ENCODE measurements at regions not wholly inside any gene's neighbourhood (a gene's known extent, or its start where the extent isn't known, plus 50 kb on each side); places are given as distances from the start of the nearest gene placed in this dataset.

- DNase-seq (ENCODE audit: low spot score in 2 of 2): no peak
- intact Hi-C loops (cut with DNase I; ENCODE audit: low total_unique reads): no loop called here
- no peak overlapping the region for H3K4me3 ChIP-seq (ENCODE audit: low read depth, poor library complexity, severe bottlenecking)
- TF ChIP-seq POLR2A (IDR thresholded peaks at IDR 0.05) (no peak), CTCF (IDR thresholded peaks at IDR 0.05) (no peak)
- 56 to 63% methylated on average over 4 of the region's 4 CpGs for WGBS, 2 donors
Observed at GRCh38 chrX:5756616-5757015, 472.1 kb downstream of the NLGN4X start.

GRCh38 chrX:5753291-5753690 is 475.4 kb downstream of the NLGN4X start:
- 62 to 72% methylated on average over 4 of the region's 4 CpGs for WGBS, 2 donors
- intact Hi-C loops (cut with DNase I; ENCODE audit: low total_unique reads): no loop called here
- no peak overlapping the region for H3K4me3 ChIP-seq (ENCODE audit: low read depth, poor library complexity, severe bottlenecking)
- TF ChIP-seq POLR2A (IDR thresholded peaks at IDR 0.05) (no peak), CTCF (IDR thresholded peaks at IDR 0.05) (no peak)
- DNase-seq (ENCODE audit: low spot score in 2 of 2): no peak

- intact Hi-C loops (cut with DNase I; ENCODE audit: low total_unique reads): no loop called here
- TF ChIP-seq CTCF (IDR thresholded peaks at IDR 0.05): no peak
- no peak for TF ChIP-seq POLR2A (IDR thresholded peaks at IDR 0.05)
- no peak overlapping the region for H3K4me3 ChIP-seq (ENCODE audit: low read depth, poor library complexity, severe bottlenecking)
- no peak for DNase-seq (ENCODE audit: low spot score in 2 of 2)
- 83 to 90% methylated on average over 1 of the region's 1 CpG for WGBS, 2 donors
Observed at GRCh38 chrX:5752831-5753230, 475.8 kb downstream of the NLGN4X start.

- TF ChIP-seq CTCF (IDR thresholded peaks at IDR 0.05): no peak
- TF ChIP-seq POLR2A (IDR thresholded peaks at IDR 0.05): no peak
- WGBS, 2 donors: 36 to 73% methylated on average over 9 of the region's 9 CpGs
- no peak overlapping the region for H3K4me3 ChIP-seq (ENCODE audit: low read depth, poor library complexity, severe bottlenecking)
- no peak for DNase-seq (ENCODE audit: low spot score in 2 of 2)
- intact Hi-C loops (cut with DNase I; ENCODE audit: low total_unique reads): no loop called here
Observed at GRCh38 chrX:5748586-5749150, 480.0 kb downstream of the NLGN4X start.

- 68 to 71% methylated on average over 4 of the region's 4 CpGs for whole genome bisulfite sequencing, 2 donors
- intact Hi-C loops (cut with DNase I; ENCODE audit: low total_unique reads): no loop called here
- no peak overlapping the region for H3K4me3 ChIP-seq (ENCODE audit: low read depth, poor library complexity, severe bottlenecking)
- no peak for TF ChIP-seq CTCF (IDR thresholded peaks at IDR 0.05)
- no peak for TF ChIP-seq POLR2A (IDR thresholded peaks at IDR 0.05)
- no peak for DNase-seq (ENCODE audit: low spot score in 2 of 2)
Observed at GRCh38 chrX:5746231-5746630, 482.4 kb downstream of the NLGN4X start.

GRCh38 chrX:5733501-5733900 is 495.2 kb downstream of the NLGN4X start:
- WGBS, 2 donors: 43 to 65% methylated on average over 3 of the region's 3 CpGs
- no peak for DNase-seq (ENCODE audit: low spot score in 2 of 2)
- intact Hi-C loops (cut with DNase I; ENCODE audit: low total_unique reads): no loop called here
- no peak overlapping the region for H3K4me3 ChIP-seq (ENCODE audit: low read depth, poor library complexity, severe bottlenecking)
- TF ChIP-seq CTCF (IDR thresholded peaks at IDR 0.05) (no peak), POLR2A (IDR thresholded peaks at IDR 0.05) (no peak)

All from lower leg skin (tissue), 4 donors.